Lower leg skin (tissue), 3 donors: ENCODE measurements at regions not wholly inside any gene's neighbourhood (a gene's known extent, or its start where the extent isn't known, plus 50 kb on each side); places are given as distances from the start of the nearest gene placed in this dataset.

ENCODE experiments used
- POLR2A ChIP-seq, 2 donors: fragments of 450-650 bp; IDR thresholded peaks; one replicate each; pipeline ENCODE4 v1.6.1; 2016 to 2017; ENCODE audit warnings: antibody characterized with exemption in 2 of 2, mild to moderate bottlenecking in 1 of 2, moderate library complexity in 1 of 2
- TF ChIP-seq, protein P1 (sequence below), 3 donors: fragments of 450-650 bp; IDR thresholded peaks; one replicate each; pipeline ENCODE4 v1.5.1; 2016; ENCODE audit warnings: antibody characterized with exemption in 3 of 3, mild to moderate bottlenecking in 3 of 3, moderate library complexity in 2 of 3

DNA sequence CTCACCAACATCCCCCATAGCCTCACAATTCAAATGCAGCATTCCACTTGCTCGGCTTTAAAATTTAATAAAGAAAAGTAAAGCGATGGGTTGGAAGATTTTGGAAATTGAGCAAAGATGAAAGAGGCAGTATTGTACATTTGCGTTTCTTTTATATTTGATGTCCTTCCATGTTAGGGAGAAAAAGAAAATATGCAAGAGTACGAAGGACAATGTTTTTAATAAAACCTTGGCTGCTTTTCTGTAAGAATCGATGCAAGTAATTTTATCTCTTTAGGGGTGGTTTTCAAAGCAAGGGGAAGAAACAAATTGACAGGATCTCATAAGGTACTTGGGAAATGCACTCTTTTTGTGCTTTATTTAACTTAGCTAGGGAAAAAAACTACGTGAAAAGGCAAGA, 61.8 kb upstream of the TSC22D2 start:
- TF ChIP-seq, protein P1, sequence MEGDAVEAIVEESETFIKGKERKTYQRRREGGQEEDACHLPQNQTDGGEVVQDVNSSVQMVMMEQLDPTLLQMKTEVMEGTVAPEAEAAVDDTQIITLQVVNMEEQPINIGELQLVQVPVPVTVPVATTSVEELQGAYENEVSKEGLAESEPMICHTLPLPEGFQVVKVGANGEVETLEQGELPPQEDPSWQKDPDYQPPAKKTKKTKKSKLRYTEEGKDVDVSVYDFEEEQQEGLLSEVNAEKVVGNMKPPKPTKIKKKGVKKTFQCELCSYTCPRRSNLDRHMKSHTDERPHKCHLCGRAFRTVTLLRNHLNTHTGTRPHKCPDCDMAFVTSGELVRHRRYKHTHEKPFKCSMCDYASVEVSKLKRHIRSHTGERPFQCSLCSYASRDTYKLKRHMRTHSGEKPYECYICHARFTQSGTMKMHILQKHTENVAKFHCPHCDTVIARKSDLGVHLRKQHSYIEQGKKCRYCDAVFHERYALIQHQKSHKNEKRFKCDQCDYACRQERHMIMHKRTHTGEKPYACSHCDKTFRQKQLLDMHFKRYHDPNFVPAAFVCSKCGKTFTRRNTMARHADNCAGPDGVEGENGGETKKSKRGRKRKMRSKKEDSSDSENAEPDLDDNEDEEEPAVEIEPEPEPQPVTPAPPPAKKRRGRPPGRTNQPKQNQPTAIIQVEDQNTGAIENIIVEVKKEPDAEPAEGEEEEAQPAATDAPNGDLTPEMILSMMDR (IDR thresholded peaks at IDR 0.05) = no peak
- TF ChIP-seq POLR2A (IDR thresholded peaks at IDR 0.05) = no peak
